OCI-LY7 (cell line): ENCODE measurements at regions not wholly inside any gene's neighbourhood (a gene's known extent, or its start where the extent isn't known, plus 50 kb on each side); places are given as distances from the start of the nearest gene placed in this dataset.
A peak's percentile ranks its signal among the peaks of the same experiment; 100 is the strongest.
"Not testable (repeated sequence)": the region's sequence is repeated elsewhere in the genome, so short reads cannot be mapped to it uniquely, and the experiment has no call there.

Experiments
- BruUV-seq: library from RNA; stranded (reverse); fragments of 400-500 nt; replicated peaks from 2 replicates; lab custom pipeline; 2021; lab: Mats Ljungman, UMichigan
- CTCF ChIA-PET: fragments of 300-600 bp; sonication (Branson Sonifier 250); formaldehyde crosslinking; loops from one replicate; lab custom pipeline; 2022; ENCODE audit warnings: antibody characterized with exemption; ENCODE audit not compliant: unreplicated experiment; lab: Charles Lee
- POLR2A ChIA-PET: fragments of 300-600 bp; sonication (Branson Sonifier 250); formaldehyde crosslinking; loops from one replicate; lab custom pipeline; 2022; ENCODE audit warnings: antibody characterized with exemption; lab: Charles Lee
- DNase-seq: peaks from one replicate; pipeline ENCODE4 v3.0.0-alpha.2; 2015; ENCODE audit warnings: low spot score
- H2AFZ ChIP-seq: fragments of 200-600 bp; sonication (generic), shearing (Covaris generic); 2 replicates; pipeline ENCODE4 v1.6.1; 2014; ENCODE audit warnings: mild to moderate bottlenecking, antibody characterized with exemption, low read length, moderate library complexity
- H3K27ac ChIP-seq: fragments of 200-600 bp; sonication (generic); 2 replicates; pipeline ENCODE4 v1.5.1; 2014; ENCODE audit warnings: mixed run types, low read depth, mild to moderate bottlenecking, moderate library complexity, low read length, inconsistent platforms; ENCODE audit not compliant: poor library complexity, severe bottlenecking
- H3K36me3 ChIP-seq: fragments of 200-600 bp; sonication (generic); 2 replicates; pipeline ENCODE4 v1.6.1; 2014; ENCODE audit warnings: mild to moderate bottlenecking, antibody characterized with exemption, low read length, moderate library complexity, mixed read lengths; ENCODE audit not compliant: insufficient read depth
- H3K4me1 ChIP-seq: fragments of 200-600 bp; sonication (generic); 2 replicates; pipeline ENCODE4 v1.5.1; 2014; ENCODE audit warnings: mild to moderate bottlenecking, low read length; ENCODE audit not compliant: insufficient read depth, poor library complexity, severe bottlenecking
- H3K4me2 ChIP-seq: fragments of 200-600 bp; sonication (generic); 2 replicates; pipeline ENCODE4 v1.6.1; 2014; ENCODE audit warnings: mild to moderate bottlenecking, low read length
- H3K4me3 ChIP-seq: fragments of 200-600 bp; sonication (generic); 2 replicates; pipeline ENCODE4 v1.5.1; 2014; ENCODE audit warnings: mild to moderate bottlenecking, low read depth, low read length; ENCODE audit not compliant: poor library complexity, severe bottlenecking
- H3K79me2 ChIP-seq: fragments of 200-600 bp; sonication (generic); 2 replicates; pipeline ENCODE4 v1.6.1; 2016; ENCODE audit warnings: low read depth, mild to moderate bottlenecking, low read length, moderate library complexity, mixed read lengths; ENCODE audit not compliant: insufficient read depth
- H3K9me2 ChIP-seq: fragments of 200-600 bp; sonication (generic); 2 replicates; pipeline ENCODE4 v1.6.1; 2016; ENCODE audit warnings: mild to moderate bottlenecking, low read length, mixed read lengths; ENCODE audit not compliant: insufficient read depth
- H3K9me3 ChIP-seq: fragments of 200-600 bp; sonication (generic); 2 replicates; pipeline ENCODE4 v1.6.1; 2014; ENCODE audit warnings: mild to moderate bottlenecking, mixed run types, low read length, mixed read lengths
- H4K20me1 ChIP-seq: fragments of 200-600 bp; sonication (generic); 2 replicates; pipeline ENCODE4 v1.6.1; 2014; ENCODE audit warnings: mild to moderate bottlenecking, antibody characterized with exemption, low read length, moderate library complexity, mixed read lengths; ENCODE audit not compliant: insufficient read depth
- CTCF ChIP-seq: fragments of 200-600 bp; sonication (generic); conservative IDR thresholded peaks from 2 replicates; pipeline ENCODE4 v1.5.1; 2014; ENCODE audit warnings: mild to moderate bottlenecking, antibody characterized with exemption, low read length, moderate library complexity, mixed read lengths
- intact Hi-C: fragments of 100-400 bp; cut with micrococcal nuclease; formaldehyde crosslinking; loops from one replicate; pipeline ENCODE4 v1.10.0; 2022; ENCODE audit not compliant: unreplicated experiment

- intact Hi-C loops, H3K4me3 ChIP-seq, H3K36me3 ChIP-seq, POLR2A ChIA-PET, H3K79me2 ChIP-seq, DNase-seq, H3K4me1 ChIP-seq, H3K9me3 ChIP-seq, H3K4me2 ChIP-seq, H3K9me2 ChIP-seq, H2AFZ ChIP-seq, BruUV-seq, H4K20me1 ChIP-seq, H3K27ac ChIP-seq, CTCF ChIA-PET: not testable (repeated sequence)
- TF ChIP-seq CTCF: 0 out of 2 replicates have a peak, but pooled peaks have one; percentile 19
These were observed 171.7 kb upstream of the PLGLB1 start for GRCh38 chr2:87193336-87193735.

- DNase-seq, CTCF ChIA-PET, BruUV-seq, H2AFZ ChIP-seq, H3K79me2 ChIP-seq, H3K4me1 ChIP-seq, intact Hi-C loops, H3K9me3 ChIP-seq, H3K9me2 ChIP-seq, POLR2A ChIA-PET, H3K4me2 ChIP-seq, H3K4me3 ChIP-seq, H3K36me3 ChIP-seq, H4K20me1 ChIP-seq, H3K27ac ChIP-seq: not testable (repeated sequence)
These were observed 172.8 kb upstream of the PLGLB1 start for GRCh38 chr2:87194254-87194999.

- H4K20me1 ChIP-seq, CTCF ChIA-PET, intact Hi-C loops: not testable (repeated sequence)
These were observed 175.2 kb upstream of the PLGLB1 start for GRCh38 chr2:87196720-87197388.

GRCh38 chr2:87198422-87198821 is 176.8 kb upstream of the PLGLB1 start:
- POLR2A ChIA-PET, BruUV-seq, H3K79me2 ChIP-seq, intact Hi-C loops, H3K9me3 ChIP-seq, H3K4me3 ChIP-seq, H3K4me2 ChIP-seq, H3K4me1 ChIP-seq, H2AFZ ChIP-seq, CTCF ChIA-PET, H4K20me1 ChIP-seq, H3K36me3 ChIP-seq, H3K9me2 ChIP-seq, H3K27ac ChIP-seq: not testable (repeated sequence)
- peak; percentile 13 for DNase-seq

More at GRCh38 chr2:87196720-87197388, 175.2 kb upstream of the PLGLB1 start:
- H3K79me2 ChIP-seq, POLR2A ChIA-PET, H3K36me3 ChIP-seq, H3K9me2 ChIP-seq, DNase-seq, H3K4me1 ChIP-seq, H3K9me3 ChIP-seq, H3K27ac ChIP-seq, H3K4me3 ChIP-seq, H3K4me2 ChIP-seq, H2AFZ ChIP-seq, BruUV-seq: not testable (repeated sequence)

GRCh38 chr2:87199228-87199627 is 177.6 kb upstream of the PLGLB1 start:
- H3K79me2 ChIP-seq, H3K4me2 ChIP-seq, H3K9me3 ChIP-seq, H2AFZ ChIP-seq, POLR2A ChIA-PET, H3K4me1 ChIP-seq, CTCF ChIA-PET, H3K9me2 ChIP-seq, BruUV-seq, H3K4me3 ChIP-seq, intact Hi-C loops, DNase-seq, H4K20me1 ChIP-seq, H3K36me3 ChIP-seq, H3K27ac ChIP-seq: not testable (repeated sequence)
